NCI-H526 treated with DMSO at 0.1 percent for 48 hours (cell line): ENCODE measurements at regions not wholly inside any gene's neighbourhood (a gene's known extent, or its start where the extent isn't known, plus 50 kb on each side); places are given as distances from the start of the nearest gene placed in this dataset.

ENCODE experiments used
- DNase-seq: peaks from one replicate; lab custom pipeline; 2025; lab: John Stamatoyannopoulos, UW

- DNase-seq = no peak
Measured at GRCh38 chr2:41483982-41484857, 563.6 kb upstream of the PKDCC start.

GRCh38 chr2:41484858-41485234, 563.0 kb upstream of the PKDCC start:
- no peak for DNase-seq

DNA sequence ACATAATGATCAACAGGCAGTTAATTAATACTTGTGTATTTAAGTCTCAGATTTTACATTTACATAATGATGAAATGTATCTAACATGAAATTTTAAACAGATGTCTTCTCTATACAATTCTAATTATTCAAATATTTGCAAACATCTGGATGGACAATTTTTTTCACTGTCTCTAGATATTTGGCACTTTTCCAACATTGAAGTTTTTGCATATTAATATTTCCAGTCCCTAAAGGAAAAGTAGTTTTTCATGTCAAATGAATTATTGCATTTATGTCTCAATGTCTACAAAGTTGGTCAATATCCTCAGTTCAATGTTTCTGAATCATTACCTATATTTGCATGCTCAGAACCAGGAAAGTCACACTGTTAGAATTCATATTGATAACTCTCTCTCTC, 560.9 kb upstream of the PKDCC start:
- no peak for DNase-seq

DNA sequence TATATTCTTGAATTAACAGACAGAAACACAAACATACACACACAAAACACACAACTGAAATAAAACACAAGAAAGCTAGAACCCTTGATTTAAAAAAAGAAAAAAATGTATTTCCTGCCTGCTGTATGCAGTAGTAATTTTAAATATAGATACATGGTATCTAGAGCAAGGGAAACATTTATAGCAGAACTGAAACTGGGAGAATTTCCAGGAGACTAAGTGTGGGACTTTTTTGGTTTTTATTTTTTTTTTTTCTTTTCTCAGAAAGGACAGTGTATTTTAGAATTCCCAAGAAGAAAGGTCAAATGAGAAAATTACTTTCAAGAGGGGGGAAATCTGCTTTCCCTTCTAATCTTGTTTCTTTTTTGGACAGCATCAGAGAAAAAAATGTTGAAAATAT, 558.9 kb upstream of the PKDCC start:
- DNase-seq = no peak

- DNase-seq = no peak
Measured at GRCh38 chr2:41489638-41490037, 558.2 kb upstream of the PKDCC start.

GRCh38 chr2:41495050-41495449, 552.8 kb upstream of the PKDCC start:
- DNase-seq = no peak

GRCh38 chr2:41496908-41497307, 550.9 kb upstream of the PKDCC start:
- no peak for DNase-seq

DNA sequence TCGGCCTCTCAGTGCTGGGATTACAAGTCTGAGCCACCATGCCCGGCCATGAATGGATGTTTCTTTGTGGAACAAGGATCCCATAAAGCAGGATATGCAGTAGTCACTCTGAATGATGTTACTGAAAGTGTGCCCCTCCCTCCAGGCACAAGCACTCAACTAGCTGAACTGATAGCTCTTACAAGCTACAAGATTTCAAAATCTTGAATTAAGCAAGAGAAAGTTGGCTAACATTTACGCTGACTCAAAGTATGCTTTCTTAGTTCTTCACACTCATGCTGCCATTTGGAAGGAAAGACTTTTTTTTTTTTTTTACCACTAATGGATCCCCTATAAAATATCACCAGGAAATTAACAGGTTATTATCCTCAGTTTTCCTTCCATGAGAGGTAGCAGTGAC, 549.0 kb upstream of the PKDCC start:
- DNase-seq = no peak

- DNase-seq = no peak
Measured at GRCh38 chr2:41500895-41501294, 546.9 kb upstream of the PKDCC start.

DNA sequence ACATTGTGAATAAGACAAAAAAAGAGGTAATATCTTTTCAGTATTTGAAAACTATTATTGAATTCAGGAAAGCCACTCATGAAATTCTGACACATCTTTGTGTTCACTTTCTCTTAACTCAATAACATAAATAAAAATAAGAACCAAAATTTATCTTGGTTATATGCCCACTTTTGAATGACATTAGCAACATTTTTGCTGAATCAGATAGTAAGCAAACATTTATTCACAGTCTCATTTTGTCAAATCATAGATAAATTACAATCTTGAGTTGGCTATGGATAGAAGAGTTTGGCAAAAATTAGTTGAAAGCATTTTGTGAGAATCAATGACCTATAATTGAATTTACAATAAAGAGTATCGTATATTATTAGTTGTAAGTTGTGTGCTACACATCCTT, 545.1 kb upstream of the PKDCC start:
- DNase-seq = no peak

DNA sequence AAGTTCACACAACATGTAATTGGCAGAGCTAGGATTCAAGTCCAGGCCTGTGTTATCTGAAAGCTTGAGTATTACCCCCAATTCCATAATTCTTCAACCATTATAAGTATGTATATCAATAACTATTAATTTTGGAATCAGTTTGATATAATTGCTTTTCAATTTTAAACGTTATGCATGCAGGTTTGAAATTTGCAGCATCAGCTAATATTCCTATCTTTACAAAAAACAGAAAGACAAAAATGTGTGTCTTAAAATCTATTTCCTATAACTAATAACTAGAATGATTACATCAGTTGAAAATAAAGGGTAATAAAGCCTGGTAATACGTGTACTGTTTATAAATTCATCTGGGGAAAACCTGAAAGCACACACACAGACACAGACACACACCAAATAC, 543.3 kb upstream of the PKDCC start:
- DNase-seq = no peak

GRCh38 chr2:41510108-41510507, 537.7 kb upstream of the PKDCC start:
- DNase-seq = no peak

DNA sequence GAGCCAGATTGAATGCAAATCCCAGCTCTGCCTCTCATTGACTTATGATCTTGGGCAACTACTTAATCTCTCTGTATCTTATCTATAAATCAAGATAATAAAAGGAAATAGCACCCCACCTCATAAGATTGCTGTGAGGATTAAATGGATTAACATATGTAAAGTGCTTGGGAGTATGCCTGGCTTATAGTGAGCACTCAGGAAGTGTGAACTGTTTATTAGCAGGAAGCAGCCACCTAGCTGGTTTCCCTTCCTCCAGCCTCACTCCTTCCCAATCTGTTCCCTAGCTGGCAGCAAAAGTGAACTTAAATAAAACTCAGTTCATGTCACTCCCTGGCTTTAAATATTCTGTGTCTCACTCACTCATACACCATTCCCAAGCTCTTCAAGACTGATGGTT, 526.6 kb upstream of the PKDCC start:
- DNase-seq = no peak

GRCh38 chr2:41527525-41528323, 520.1 kb upstream of the PKDCC start:
- no peak for DNase-seq

DNA sequence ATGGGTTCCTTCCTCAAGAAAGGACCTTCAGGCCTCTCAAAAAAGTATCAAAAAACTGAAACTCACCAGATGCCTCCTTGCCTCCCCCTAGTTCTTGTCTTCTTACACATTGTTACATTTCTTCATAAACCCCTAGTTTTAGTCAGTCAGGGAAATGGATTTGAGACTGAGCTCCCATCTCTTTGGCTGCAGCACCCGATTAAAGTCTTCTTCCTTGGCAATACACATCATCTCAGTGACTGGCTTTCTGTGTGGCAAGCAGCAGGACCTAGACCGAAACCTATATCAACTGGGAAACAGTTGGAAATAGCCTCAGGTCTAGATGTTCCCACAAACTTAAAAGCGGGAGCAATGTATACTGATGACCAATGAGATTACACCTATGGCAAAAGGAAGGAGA, 512.2 kb upstream of the PKDCC start:
- DNase-seq = no peak

DNA sequence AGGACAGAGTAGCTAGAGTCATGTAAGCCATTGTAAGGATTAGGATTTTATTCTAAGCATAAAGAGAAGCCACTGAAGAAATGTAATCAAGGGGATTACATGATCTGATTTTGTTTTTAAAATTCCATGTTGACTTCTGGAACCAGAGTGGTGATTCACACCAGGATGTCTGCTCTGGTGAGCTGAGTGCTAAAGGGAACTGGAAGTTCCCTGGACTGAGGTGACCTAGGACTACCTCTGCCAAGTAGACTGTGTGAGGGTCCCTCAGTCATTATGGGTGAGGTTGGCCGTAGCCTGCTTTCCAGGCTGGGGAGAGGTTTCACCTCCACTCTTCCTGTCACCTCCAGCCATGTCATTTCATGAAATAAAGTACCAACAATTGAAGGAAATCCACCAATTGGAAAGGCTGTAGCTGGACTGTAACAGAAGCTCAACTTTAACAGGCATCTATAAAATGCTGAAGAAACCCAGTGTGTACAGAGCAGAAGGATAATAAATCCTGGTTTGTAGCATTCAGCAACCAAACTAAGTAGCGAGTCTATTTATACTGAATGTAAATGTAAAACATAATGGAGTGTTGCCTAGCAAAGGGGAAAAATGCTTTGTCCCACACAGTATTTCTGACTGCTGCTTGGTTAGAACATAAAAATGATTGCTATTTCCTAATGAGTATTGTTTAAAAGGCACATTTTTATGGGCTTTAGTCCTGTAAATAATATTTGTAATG, 507.4 kb upstream of the PKDCC start:
- DNase-seq = no peak

DNA sequence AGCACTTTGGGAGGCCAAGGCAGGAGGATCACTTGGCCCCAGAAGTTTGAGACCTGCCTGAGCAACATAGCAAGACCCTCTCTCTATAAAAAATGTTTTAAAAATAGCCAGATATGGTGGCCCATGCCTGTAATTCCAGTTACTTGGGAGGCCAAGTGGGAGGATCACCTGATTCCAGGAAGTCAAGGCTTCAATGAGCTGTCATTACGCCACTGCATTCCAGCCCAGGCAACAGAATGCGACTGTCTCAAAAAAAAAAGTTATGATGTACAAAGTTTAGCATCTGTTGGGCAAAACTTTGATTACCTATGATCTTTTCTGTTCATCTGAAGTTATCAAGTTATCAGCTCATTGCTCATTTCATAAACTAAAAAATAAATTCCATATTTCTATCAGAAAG, 504.1 kb upstream of the PKDCC start:
- no peak for DNase-seq

DNA sequence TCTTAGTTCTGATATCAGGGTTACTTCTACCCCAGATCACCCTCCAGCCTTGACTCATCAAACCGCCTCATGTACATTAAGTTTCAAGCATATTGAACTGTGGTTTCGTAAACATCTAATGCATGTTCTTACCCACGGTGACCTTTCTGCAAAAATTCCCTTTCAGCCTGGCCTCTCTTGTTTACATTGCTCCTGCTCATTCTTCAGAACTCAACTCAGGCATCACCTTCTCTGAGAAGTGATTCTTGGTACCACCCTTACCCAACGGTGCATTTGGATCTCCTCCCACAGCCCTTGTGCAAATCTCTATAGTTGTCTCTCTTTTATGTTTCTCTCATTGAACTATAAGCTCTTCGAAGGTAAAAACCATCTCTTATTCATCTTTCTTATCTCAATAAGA, 503.1 kb upstream of the PKDCC start:
- DNase-seq = no peak

DNA sequence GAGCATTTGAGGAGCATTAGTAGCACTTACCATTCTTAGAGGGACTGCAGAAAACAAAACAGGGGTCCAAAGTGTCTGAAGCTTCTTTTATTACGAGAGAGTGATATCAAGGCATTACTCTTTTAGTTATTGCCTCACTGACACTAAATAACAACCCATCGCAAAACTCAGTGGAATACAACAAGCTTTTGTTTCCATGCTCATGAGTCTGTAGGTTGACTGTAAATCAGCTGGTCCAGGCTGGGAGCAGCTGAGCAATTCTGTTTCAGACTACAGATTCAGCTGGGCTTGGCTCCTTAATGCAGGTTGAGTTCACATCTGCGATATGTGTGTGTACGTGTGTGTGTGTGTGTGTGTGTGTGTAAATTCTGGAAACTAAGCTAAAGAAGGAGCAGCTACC, 501.8 kb upstream of the PKDCC start:
- DNase-seq = no peak

GRCh38 chr2:41568648-41569047, 479.2 kb upstream of the PKDCC start:
- no peak for DNase-seq

- no peak for DNase-seq
Measured at GRCh38 chr2:41572154-41572553, 475.7 kb upstream of the PKDCC start.

DNA sequence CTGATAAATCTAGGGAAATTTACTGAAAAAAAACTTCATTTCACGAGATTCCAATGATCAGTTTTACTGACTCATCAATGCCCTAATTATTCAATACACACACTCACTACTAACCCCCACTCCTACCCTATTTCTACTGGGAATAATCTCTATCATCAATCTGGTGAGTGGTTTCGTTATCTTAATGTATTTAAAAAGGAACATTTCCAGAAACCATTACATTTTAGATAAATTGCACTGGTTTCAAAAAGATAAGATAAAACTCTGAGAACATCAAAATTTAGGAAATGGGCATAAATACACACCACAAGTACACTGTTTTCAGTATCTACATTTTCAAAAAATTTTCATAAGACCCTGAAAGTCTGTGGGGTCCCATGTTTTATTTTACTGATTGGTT, 471.4 kb upstream of the PKDCC start:
- DNase-seq = no peak

GRCh38 chr2:41579806-41580205, 468.0 kb upstream of the PKDCC start:
- DNase-seq = no peak
